Common myeloid progenitor, CD34-positive (primary cell): ENCODE measurements at regions not wholly inside any gene's neighbourhood (a gene's known extent, or its start where the extent isn't known, plus 50 kb on each side); places are given as distances from the start of the nearest gene placed in this dataset.
"Not testable (repeated sequence)": the region's sequence is repeated elsewhere in the genome, so short reads cannot be mapped to it uniquely, and the experiment has no call there.

Source experiments
- CTCF ChIA-PET: fragments of 350-600 bp; sonication (Branson Sonifier 250); formaldehyde crosslinking; loops from one replicate; lab custom pipeline; 2021; ENCODE audit warnings: antibody characterized with exemption; lab: Charles Lee
- POLR2A ChIA-PET: fragments of 350-600 bp; sonication (Branson Sonifier 250); formaldehyde crosslinking; loops from one replicate; lab custom pipeline; 2021; ENCODE audit warnings: antibody characterized with exemption; lab: Charles Lee
- DNase-seq, 3 donors: peaks; one replicate each; pipeline versions ENCODE4 v3.0.0 to v3.0.0-alpha.2; 2013
- H3K27ac ChIP-seq, 2 experiments: 1 replicate in 1 of 2; 2 replicates in 1 of 2; pipeline ENCODE4 v1.7.0; 2013; ENCODE audit warnings: inconsistent platforms in 2 of 2, low read length in 2 of 2, mild to moderate bottlenecking in 2 of 2, low read depth in 1 of 2, moderate library complexity in 1 of 2; ENCODE audit not compliant: severe bottlenecking in 2 of 2, insufficient read depth in 1 of 2, poor library complexity in 1 of 2
- H3K27me3 ChIP-seq, 5 experiments: replicated peaks in 2 of 5; 1 replicate in 3 of 5; 2 replicates in 2 of 5; pipeline versions ENCODE4 v1.6.1 to v1.7.0; 2013; ENCODE audit warnings: low read length in 4 of 5, mild to moderate bottlenecking in 2 of 5, moderate library complexity in 2 of 5, inconsistent platforms in 1 of 5; ENCODE audit not compliant: insufficient read depth in 5 of 5, control insufficient read depth in 4 of 5
- H3K36me3 ChIP-seq, 4 experiments: 1 replicate in 2 of 4; 2 replicates in 2 of 4; pipeline versions ENCODE4 v1.6.1 to v1.7.0; 2013; ENCODE audit warnings: low read length in 3 of 4, control low read depth in 1 of 4, mild to moderate bottlenecking in 1 of 4; ENCODE audit not compliant: control insufficient read depth in 4 of 4, insufficient read depth in 4 of 4
- H3K4me1 ChIP-seq, 4 experiments: 1 replicate in 3 of 4; 2 replicates in 1 of 4; pipeline versions ENCODE4 v1.6.1 to v1.7.1; 2013; ENCODE audit warnings: low read length in 3 of 4, mild to moderate bottlenecking in 3 of 4, control low read depth in 1 of 4, inconsistent platforms in 1 of 4, moderate library complexity in 1 of 4; ENCODE audit not compliant: control insufficient read depth in 4 of 4, insufficient read depth in 4 of 4; ENCODE audit errors: control extremely low read depth in 1 of 4
- H3K4me3 ChIP-seq, 7 experiments: 1 replicate in 4 of 7; 2 replicates in 3 of 7; pipeline versions ENCODE4 v1.5.1 to v1.7.0; 2013; ENCODE audit warnings: mild to moderate bottlenecking in 7 of 7, low read length in 6 of 7, moderate library complexity in 6 of 7, inconsistent platforms in 2 of 7, low read depth in 2 of 7, control low read depth in 1 of 7; ENCODE audit not compliant: insufficient read depth in 4 of 7, control insufficient read depth in 1 of 7; ENCODE audit errors: extremely low read depth in 1 of 7
- H3K9me3 ChIP-seq, 5 experiments: 1 replicate in 4 of 5; 2 replicates in 1 of 5; pipeline versions ENCODE4 v1.6.1 to v1.7.1; 2013; ENCODE audit warnings: low read length in 4 of 5, mild to moderate bottlenecking in 2 of 5, inconsistent platforms in 1 of 5, low read depth in 1 of 5, moderate library complexity in 1 of 5; ENCODE audit not compliant: control insufficient read depth in 4 of 5, insufficient read depth in 2 of 5; ENCODE audit errors: control extremely low read depth in 1 of 5
- WGBS: methylation state at CpG from one replicate; pipeline ENCODE4 v1.1.5; 2013; ENCODE audit not compliant: insufficient coverage; 5-methylcytosine and 5-hydroxymethylcytosine counted together

- WGBS, result 100% methylated on average over 1 of the region's 2 CpGs
- H3K27ac ChIP-seq, result no peak overlapping the region
- no peaks in the 10 kb centered on the region for H3K4me1 ChIP-seq
- H3K9me3 ChIP-seq, result no peaks in the 10 kb centered on the region
- POLR2A ChIA-PET, result no interaction called here
- no peaks in the 10 kb centered on the region for H3K36me3 ChIP-seq
- no peak overlapping the region for H3K4me3 ChIP-seq
- H3K27me3 ChIP-seq, result no peaks in the 10 kb centered on the region
- no peak for DNase-seq
- CTCF ChIA-PET, result no interaction called here
These were observed 965.1 kb upstream of the SEMA6A start for GRCh38 chr5:117539692-117540091.

GRCh38 chr5:117533792-117534191 is 959.2 kb upstream of the SEMA6A start:
- Histone ChIP-seq H3K4me3 (no peak overlapping the region), H3K4me1 (no peaks in the 10 kb centered on the region), H3K36me3 (no peaks in the 10 kb centered on the region), H3K27me3 (no peaks in the 10 kb centered on the region), H3K27ac (no peak overlapping the region), H3K9me3 (no peaks in the 10 kb centered on the region)
- DNase-seq, result no peak
- CTCF ChIA-PET, result no interaction called here
- no CpG with 5 or more reads among the region's 2 CpGs for WGBS
- POLR2A ChIA-PET, result no interaction called here

GRCh38 chr5:117533051-117533670 is 958.5 kb upstream of the SEMA6A start:
- DNase-seq, H3K27me3 ChIP-seq, H3K9me3 ChIP-seq, H3K4me3 ChIP-seq, H3K36me3 ChIP-seq, H3K27ac ChIP-seq, CTCF ChIA-PET, POLR2A ChIA-PET, H3K4me1 ChIP-seq: not testable (repeated sequence)
- WGBS, result 97% methylated on average over 21 of the region's 30 CpGs

GRCh38 chr5:117519957-117520500 is 945.4 kb upstream of the SEMA6A start:
- H3K9me3 ChIP-seq, result no peaks in the 10 kb centered on the region
- H3K4me3 ChIP-seq, result no peak overlapping the region
- ChIA-PET POLR2A (no interaction called here), CTCF (no interaction called here)
- H3K27ac ChIP-seq, result no peak overlapping the region
- DNase-seq, result no peak
- no peaks in the 10 kb centered on the region for H3K4me1 ChIP-seq
- no peaks in the 10 kb centered on the region for H3K36me3 ChIP-seq
- WGBS, result 80% methylated on average over 1 of the region's 3 CpGs
- H3K27me3 ChIP-seq, result no peaks in the 10 kb centered on the region

GRCh38 chr5:117504305-117504704 is 929.7 kb upstream of the SEMA6A start:
- no CpG with 5 or more reads among the region's 2 CpGs for WGBS
- H3K27me3 ChIP-seq, result no peaks in the 10 kb centered on the region
- no peaks in the 10 kb centered on the region for H3K9me3 ChIP-seq
- H3K36me3 ChIP-seq, result no peaks in the 10 kb centered on the region
- DNase-seq, result no peak
- CTCF ChIA-PET, result no interaction called here
- H3K27ac ChIP-seq, result no peak overlapping the region
- POLR2A ChIA-PET, result no interaction called here
- H3K4me3 ChIP-seq, result no peak overlapping the region
- no peaks in the 10 kb centered on the region for H3K4me1 ChIP-seq

GRCh38 chr5:117497601-117498000 is 923.0 kb upstream of the SEMA6A start:
- Histone ChIP-seq H3K9me3 (peaks cover 0 to 2% (median 0%) of the 10 kb centered on the region in 5 experiments), H3K27me3 (no peaks in the 10 kb centered on the region), H3K36me3 (no peaks in the 10 kb centered on the region), H3K27ac (no peak overlapping the region), H3K4me3 (no peak overlapping the region), H3K4me1 (no peaks in the 10 kb centered on the region)
- WGBS, result 79% methylated on average over 2 of the region's 3 CpGs
- CTCF ChIA-PET, result no interaction called here
- DNase-seq, result no peak
- POLR2A ChIA-PET, result no interaction called here

GRCh38 chr5:117496801-117497200 is 922.2 kb upstream of the SEMA6A start:
- WGBS, result no CpG with 5 or more reads among the region's 1 CpG
- ChIA-PET CTCF (no interaction called here), POLR2A (no interaction called here)
- DNase-seq, result no peak
- no peak overlapping the region for H3K27ac ChIP-seq
- peaks cover 0 to 2% (median 0%) of the 10 kb centered on the region in 5 experiments for H3K9me3 ChIP-seq
- H3K36me3 ChIP-seq, result no peaks in the 10 kb centered on the region
- H3K27me3 ChIP-seq, result no peaks in the 10 kb centered on the region
- H3K4me3 ChIP-seq, result no peak overlapping the region
- no peaks in the 10 kb centered on the region for H3K4me1 ChIP-seq
